WTC11 (cell line): ENCODE measurements at regions not wholly inside any gene's neighbourhood (a gene's known extent, or its start where the extent isn't known, plus 50 kb on each side); places are given as distances from the start of the nearest gene placed in this dataset.

Source experiments
- ATAC-seq: fragments of 200-7000 bp; cut with Tn5 transposase; 2 replicates; pipeline ENCODE4 v1.10.0; 2021; ENCODE audit warnings: mild to moderate bottlenecking, moderate library complexity
- CTCF ChIA-PET: fragments of 300-600 bp; sonication (Branson Sonifier 250); formaldehyde crosslinking; loops from one replicate; lab custom pipeline; 2021; ENCODE audit warnings: antibody characterized with exemption; lab: Charles Lee
- POLR2A ChIA-PET: fragments of 350-600 bp; sonication (Branson Sonifier 250); formaldehyde crosslinking; loops from one replicate; lab custom pipeline; 2021; ENCODE audit warnings: antibody characterized with exemption; lab: Charles Lee
- DNase-seq: peaks from one replicate; pipeline ENCODE4 v3.0.0; 2021; ENCODE audit warnings: low spot score
- H3K27ac Mint-ChIP-seq: 2 replicates; pipeline ENCODE4 v1.8.0; 2021; ENCODE audit warnings: mixed read lengths
- H3K27me3 Mint-ChIP-seq: 2 replicates; pipeline ENCODE4 v1.8.0; 2021; ENCODE audit warnings: low read depth, mild to moderate bottlenecking, moderate library complexity, mixed read lengths
- H3K36me3 Mint-ChIP-seq: 2 replicates; pipeline ENCODE4 v1.8.0; 2021; ENCODE audit warnings: mixed read lengths
- H3K4me1 Mint-ChIP-seq: 2 replicates; pipeline ENCODE4 v1.8.0; 2022; ENCODE audit warnings: mixed read lengths
- H3K4me3 Mint-ChIP-seq: 2 replicates; pipeline ENCODE4 v1.8.0; 2021; ENCODE audit warnings: mild to moderate bottlenecking, moderate library complexity, mixed read lengths
- H3K9me3 Mint-ChIP-seq: 2 replicates; pipeline ENCODE4 v1.8.0; 2021; ENCODE audit warnings: mixed read lengths
- CBFB ChIP-seq: sonication (generic); formaldehyde crosslinking; IDR thresholded peaks from 2 replicates; pipeline ENCODE4 v1.8.1; 2022; ENCODE audit warnings: mild to moderate bottlenecking, low read depth, missing genetic modification reagents
- CREM ChIP-seq: sonication (generic); formaldehyde crosslinking; IDR thresholded peaks from 2 replicates; pipeline ENCODE4 v1.8.1; 2022; ENCODE audit warnings: mild to moderate bottlenecking, missing genetic modification reagents, moderate library complexity
- ELF4 ChIP-seq: sonication (generic); formaldehyde crosslinking; IDR thresholded peaks from 2 replicates; pipeline ENCODE4 v1.8.1; 2022; ENCODE audit warnings: low read depth, mild to moderate bottlenecking, moderate library complexity, missing genetic modification reagents
- HMGXB4 ChIP-seq: sonication (generic); formaldehyde crosslinking; IDR thresholded peaks from 2 replicates; pipeline ENCODE4 v1.8.1; 2023; ENCODE audit warnings: mild to moderate bottlenecking, moderate library complexity, missing genetic modification reagents
- IRF2 ChIP-seq: sonication (generic); formaldehyde crosslinking; IDR thresholded peaks from 2 replicates; pipeline ENCODE4 v1.8.0; 2022; ENCODE audit warnings: low read depth, missing genetic modification reagents, borderline replicate concordance
- JAZF1 ChIP-seq: fragments of 250-450 bp; sonication (Bioruptor Pico); IDR thresholded peaks from 2 replicates; pipeline ENCODE4 v1.9.0; 2021; ENCODE audit warnings: moderate library complexity, mild to moderate bottlenecking, inconsistent platforms
- MLX ChIP-seq: sonication (generic); formaldehyde crosslinking; IDR thresholded peaks from 2 replicates; pipeline ENCODE4 v1.8.1; 2023; ENCODE audit warnings: mild to moderate bottlenecking, missing genetic modification reagents, moderate library complexity
- MXD4 ChIP-seq: fragments of 250-450 bp; sonication (Bioruptor Pico); IDR thresholded peaks from 2 replicates; pipeline ENCODE4 v1.8.0; 2021; ENCODE audit warnings: mild to moderate bottlenecking, moderate library complexity, borderline replicate concordance
- NR1H2 ChIP-seq: sonication (generic); formaldehyde crosslinking; IDR thresholded peaks from 2 replicates; pipeline ENCODE4 v1.9.0; 2021; ENCODE audit warnings: mild to moderate bottlenecking, moderate library complexity, missing genetic modification reagents
- PRRX2 ChIP-seq: fragments of 250-450 bp; sonication (Bioruptor Pico); IDR thresholded peaks from 2 replicates; pipeline ENCODE4 v1.8.0; 2021; ENCODE audit warnings: mild to moderate bottlenecking
- SMAD3 ChIP-seq: sonication (generic); formaldehyde crosslinking; IDR thresholded peaks from 2 replicates; pipeline ENCODE4 v1.8.0; 2022; ENCODE audit warnings: missing genetic modification reagents, mild to moderate bottlenecking, borderline replicate concordance
- TCF7 ChIP-seq: sonication (generic); formaldehyde crosslinking; IDR thresholded peaks from 2 replicates; pipeline ENCODE4 v1.8.0; 2022; ENCODE audit warnings: mild to moderate bottlenecking, low read depth, missing genetic modification reagents, moderate library complexity
- TEAD4 ChIP-seq: sonication (generic); formaldehyde crosslinking; IDR thresholded peaks from 2 replicates; pipeline ENCODE4 v1.8.0; 2022; ENCODE audit warnings: mild to moderate bottlenecking, missing genetic modification reagents
- TP53 ChIP-seq: sonication (generic); formaldehyde crosslinking; IDR thresholded peaks from 2 replicates; pipeline ENCODE4 v1.8.1; 2023; ENCODE audit warnings: mild to moderate bottlenecking, missing genetic modification reagents
- ZNF232 ChIP-seq: sonication (generic); formaldehyde crosslinking; IDR thresholded peaks from 2 replicates; pipeline ENCODE4 v1.8.0; 2022; ENCODE audit warnings: mild to moderate bottlenecking, missing genetic modification reagents
- TF ChIP-seq, protein P1 (sequence below): sonication (generic); formaldehyde crosslinking; IDR thresholded peaks from 2 replicates; pipeline ENCODE4 v1.8.1; 2022; ENCODE audit warnings: low read depth, missing genetic modification reagents, borderline replicate concordance
- TF ChIP-seq, protein P2 (sequence below): sonication (generic); formaldehyde crosslinking; IDR thresholded peaks from 2 replicates; pipeline ENCODE4 v1.8.0; 2022; ENCODE audit warnings: mild to moderate bottlenecking, missing genetic modification reagents
- TF ChIP-seq, protein P3 (sequence below): sonication (generic); formaldehyde crosslinking; IDR thresholded peaks from 2 replicates; pipeline ENCODE4 v1.8.0; 2023; ENCODE audit warnings: missing genetic modification reagents, mild to moderate bottlenecking, borderline replicate concordance
- TF ChIP-seq, protein P4 (sequence below): sonication (generic); formaldehyde crosslinking; IDR thresholded peaks from 2 replicates; pipeline ENCODE4 v1.8.0; 2022; ENCODE audit warnings: mild to moderate bottlenecking, missing genetic modification reagents
- TF ChIP-seq, protein P5 (sequence below): sonication (generic); formaldehyde crosslinking; IDR thresholded peaks from 2 replicates; pipeline ENCODE4 v1.8.0; 2022; ENCODE audit warnings: mild to moderate bottlenecking, missing genetic modification reagents

DNA sequence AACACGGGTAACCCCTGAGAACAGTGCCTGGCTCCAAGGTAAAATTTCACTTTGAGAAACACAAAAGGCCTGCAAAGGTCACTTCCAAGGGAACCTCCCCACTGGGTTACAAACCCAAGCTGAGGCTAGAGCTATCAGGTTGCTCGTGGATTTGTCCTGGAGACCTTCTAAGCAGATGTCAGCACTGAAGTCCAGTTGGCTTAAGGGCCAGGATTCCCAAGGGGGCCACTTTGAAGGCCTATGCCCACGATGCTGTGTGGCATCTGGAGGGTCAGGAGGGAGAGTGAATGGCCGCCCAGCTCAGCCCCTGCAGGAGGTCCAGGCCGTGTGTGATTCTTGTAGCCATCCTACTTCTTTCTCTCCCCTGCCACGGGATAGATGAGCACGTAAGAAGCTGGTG, 100.2 kb upstream of the FSTL4 start (continued):
- no peak for TF ChIP-seq TP53 (CRISPR knock-in tag)
- TF ChIP-seq, all 79 proteins: peak for 0

- POLR2A ChIA-PET, result no interaction called here
- no peak for ATAC-seq
- Mint-ChIP-seq H3K27me3 (peaks cover 5% of the 10 kb centered on the region; the same call in 1 of the 2 replicates), H3K36me3 (no peaks in the 10 kb centered on the region), H3K4me1 (no peaks in the 10 kb centered on the region), H3K4me3 (no peak overlapping the region), H3K27ac (no peak overlapping the region), H3K9me3 (no peaks in the 10 kb centered on the region)
- CTCF ChIA-PET, result no interaction called here
- DNase-seq, result no peak
- TF ChIP-seq TCF7 (CRISPR knock-in tag), result no peak
- TF ChIP-seq, protein P1, sequence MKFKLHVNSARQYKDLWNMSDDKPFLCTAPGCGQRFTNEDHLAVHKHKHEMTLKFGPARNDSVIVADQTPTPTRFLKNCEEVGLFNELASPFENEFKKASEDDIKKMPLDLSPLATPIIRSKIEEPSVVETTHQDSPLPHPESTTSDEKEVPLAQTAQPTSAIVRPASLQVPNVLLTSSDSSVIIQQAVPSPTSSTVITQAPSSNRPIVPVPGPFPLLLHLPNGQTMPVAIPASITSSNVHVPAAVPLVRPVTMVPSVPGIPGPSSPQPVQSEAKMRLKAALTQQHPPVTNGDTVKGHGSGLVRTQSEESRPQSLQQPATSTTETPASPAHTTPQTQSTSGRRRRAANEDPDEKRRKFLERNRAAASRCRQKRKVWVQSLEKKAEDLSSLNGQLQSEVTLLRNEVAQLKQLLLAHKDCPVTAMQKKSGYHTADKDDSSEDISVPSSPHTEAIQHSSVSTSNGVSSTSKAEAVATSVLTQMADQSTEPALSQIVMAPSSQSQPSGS (CRISPR knock-in tag), result no peak
- TF ChIP-seq IRF2, result no peak
- TF ChIP-seq PRRX2, result no peak
- no peak for TF ChIP-seq ZNF232 (CRISPR knock-in tag)
- no peak for TF ChIP-seq JAZF1 (CRISPR knock-in tag)
- TF ChIP-seq MLX, result no peak
These were observed 96.9 kb upstream of the FSTL4 start for GRCh38 chr5:133709209-133709725.

- no peak overlapping the region for H3K4me3 Mint-ChIP-seq
- TF ChIP-seq TP53 (CRISPR knock-in tag) (no peak), CBFB (CRISPR knock-in tag) (no peak), MXD4 (CRISPR knock-in tag) (no peak), CREM (CRISPR knock-in tag) (no peak), NR1H2 (no peak), SMAD3 (no peak), HMGXB4 (CRISPR knock-in tag) (no peak), TEAD4 (CRISPR knock-in tag) (no peak), ELF4 (CRISPR knock-in tag) (no peak)
- TF ChIP-seq, protein P2, sequence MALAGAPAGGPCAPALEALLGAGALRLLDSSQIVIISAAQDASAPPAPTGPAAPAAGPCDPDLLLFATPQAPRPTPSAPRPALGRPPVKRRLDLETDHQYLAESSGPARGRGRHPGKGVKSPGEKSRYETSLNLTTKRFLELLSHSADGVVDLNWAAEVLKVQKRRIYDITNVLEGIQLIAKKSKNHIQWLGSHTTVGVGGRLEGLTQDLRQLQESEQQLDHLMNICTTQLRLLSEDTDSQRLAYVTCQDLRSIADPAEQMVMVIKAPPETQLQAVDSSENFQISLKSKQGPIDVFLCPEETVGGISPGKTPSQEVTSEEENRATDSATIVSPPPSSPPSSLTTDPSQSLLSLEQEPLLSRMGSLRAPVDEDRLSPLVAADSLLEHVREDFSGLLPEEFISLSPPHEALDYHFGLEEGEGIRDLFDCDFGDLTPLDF, result no peak
- TF ChIP-seq, protein P3, sequence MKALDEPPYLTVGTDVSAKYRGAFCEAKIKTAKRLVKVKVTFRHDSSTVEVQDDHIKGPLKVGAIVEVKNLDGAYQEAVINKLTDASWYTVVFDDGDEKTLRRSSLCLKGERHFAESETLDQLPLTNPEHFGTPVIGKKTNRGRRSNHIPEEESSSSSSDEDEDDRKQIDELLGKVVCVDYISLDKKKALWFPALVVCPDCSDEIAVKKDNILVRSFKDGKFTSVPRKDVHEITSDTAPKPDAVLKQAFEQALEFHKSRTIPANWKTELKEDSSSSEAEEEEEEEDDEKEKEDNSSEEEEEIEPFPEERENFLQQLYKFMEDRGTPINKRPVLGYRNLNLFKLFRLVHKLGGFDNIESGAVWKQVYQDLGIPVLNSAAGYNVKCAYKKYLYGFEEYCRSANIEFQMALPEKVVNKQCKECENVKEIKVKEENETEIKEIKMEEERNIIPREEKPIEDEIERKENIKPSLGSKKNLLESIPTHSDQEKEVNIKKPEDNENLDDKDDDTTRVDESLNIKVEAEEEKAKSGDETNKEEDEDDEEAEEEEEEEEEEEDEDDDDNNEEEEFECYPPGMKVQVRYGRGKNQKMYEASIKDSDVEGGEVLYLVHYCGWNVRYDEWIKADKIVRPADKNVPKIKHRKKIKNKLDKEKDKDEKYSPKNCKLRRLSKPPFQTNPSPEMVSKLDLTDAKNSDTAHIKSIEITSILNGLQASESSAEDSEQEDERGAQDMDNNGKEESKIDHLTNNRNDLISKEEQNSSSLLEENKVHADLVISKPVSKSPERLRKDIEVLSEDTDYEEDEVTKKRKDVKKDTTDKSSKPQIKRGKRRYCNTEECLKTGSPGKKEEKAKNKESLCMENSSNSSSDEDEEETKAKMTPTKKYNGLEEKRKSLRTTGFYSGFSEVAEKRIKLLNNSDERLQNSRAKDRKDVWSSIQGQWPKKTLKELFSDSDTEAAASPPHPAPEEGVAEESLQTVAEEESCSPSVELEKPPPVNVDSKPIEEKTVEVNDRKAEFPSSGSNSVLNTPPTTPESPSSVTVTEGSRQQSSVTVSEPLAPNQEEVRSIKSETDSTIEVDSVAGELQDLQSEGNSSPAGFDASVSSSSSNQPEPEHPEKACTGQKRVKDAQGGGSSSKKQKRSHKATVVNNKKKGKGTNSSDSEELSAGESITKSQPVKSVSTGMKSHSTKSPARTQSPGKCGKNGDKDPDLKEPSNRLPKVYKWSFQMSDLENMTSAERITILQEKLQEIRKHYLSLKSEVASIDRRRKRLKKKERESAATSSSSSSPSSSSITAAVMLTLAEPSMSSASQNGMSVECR (CRISPR knock-in tag), result no peak
- TF ChIP-seq, protein P4, sequence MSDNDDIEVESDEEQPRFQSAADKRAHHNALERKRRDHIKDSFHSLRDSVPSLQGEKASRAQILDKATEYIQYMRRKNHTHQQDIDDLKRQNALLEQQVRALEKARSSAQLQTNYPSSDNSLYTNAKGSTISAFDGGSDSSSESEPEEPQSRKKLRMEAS (CRISPR knock-in tag), result no peak
- TF ChIP-seq, protein P5, sequence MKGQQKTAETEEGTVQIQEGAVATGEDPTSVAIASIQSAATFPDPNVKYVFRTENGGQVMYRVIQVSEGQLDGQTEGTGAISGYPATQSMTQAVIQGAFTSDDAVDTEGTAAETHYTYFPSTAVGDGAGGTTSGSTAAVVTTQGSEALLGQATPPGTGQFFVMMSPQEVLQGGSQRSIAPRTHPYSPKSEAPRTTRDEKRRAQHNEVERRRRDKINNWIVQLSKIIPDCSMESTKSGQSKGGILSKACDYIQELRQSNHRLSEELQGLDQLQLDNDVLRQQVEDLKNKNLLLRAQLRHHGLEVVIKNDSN, result no peak
These were observed 96.0 kb upstream of the FSTL4 start for GRCh38 chr5:133708331-133708850.

More at GRCh38 chr5:133708331-133708850, 96.0 kb upstream of the FSTL4 start:
- Mint-ChIP-seq H3K9me3 (no peaks in the 10 kb centered on the region), H3K27ac (no peak overlapping the region), H3K27me3 (peaks cover 5% of the 10 kb centered on the region; the same call in 1 of the 2 replicates), H3K36me3 (no peaks in the 10 kb centered on the region), H3K4me1 (no peaks in the 10 kb centered on the region)
- ATAC-seq (no peak), DNase-seq (no peak)
- CTCF ChIA-PET, result interaction anchor here (0.7 kb wide), 1 partner anchor 164 kb away, joined by 3 read pairs; no protein-coding TSS in a partner anchor
- POLR2A ChIA-PET, result no interaction called here
